ENCODE measurements at regions not wholly inside any gene's neighbourhood (a gene's known extent, or its start where the extent isn't known, plus 50 kb on each side); places are given as distances from the start of the nearest gene placed in this dataset.
"Not testable (repeated sequence)": the region's sequence is repeated elsewhere in the genome, so short reads cannot be mapped to it uniquely, and the experiment has no call there.

- no peak overlapping the region for H3K4me3 ChIP-seq
- no peaks in the 10 kb centered on the region for H3K9me3 ChIP-seq
- H3K27me3 ChIP-seq: no peaks in the 10 kb centered on the region
- H3K4me1 ChIP-seq: no peaks in the 10 kb centered on the region
- H3K27ac ChIP-seq: no peak overlapping the region
- no peaks in the 10 kb centered on the region for H3K36me3 ChIP-seq
- no peak for ATAC-seq
- no peak for DNase-seq
- no peak for TF ChIP-seq CTCF (IDR thresholded peaks at IDR 0.05)
- intact Hi-C loops (cut with DNase I): no loop called here
Observed at GRCh38 chr4:56147371-56147770, 198.6 kb downstream of the CEP135 start.

GRCh38 chr4:56146956-56147355 lies 198.2 kb downstream of the CEP135 start:
- intact Hi-C loops (cut with DNase I): no loop called here
- Histone ChIP-seq H3K4me3 (no peak overlapping the region), H3K27ac (no peak overlapping the region), H3K9me3 (no peaks in the 10 kb centered on the region), H3K36me3 (no peaks in the 10 kb centered on the region), H3K27me3 (no peaks in the 10 kb centered on the region), H3K4me1 (no peaks in the 10 kb centered on the region)
- no peak for TF ChIP-seq CTCF (IDR thresholded peaks at IDR 0.05)
- no peak for ATAC-seq
- no peak for DNase-seq

- no peak for DNase-seq
- Histone ChIP-seq H3K4me3 (no peak overlapping the region), H3K36me3 (no peaks in the 10 kb centered on the region), H3K4me1 (no peaks in the 10 kb centered on the region), H3K27me3 (no peaks in the 10 kb centered on the region), H3K9me3 (no peaks in the 10 kb centered on the region), H3K27ac (no peak overlapping the region)
- intact Hi-C loops (cut with DNase I): no loop called here
- ATAC-seq: no peak
- TF ChIP-seq CTCF (IDR thresholded peaks at IDR 0.05): no peak
Observed at GRCh38 chr4:56142088-56142487, 193.3 kb downstream of the CEP135 start.

- ATAC-seq: no peak
- intact Hi-C loops (cut with DNase I): no loop called here
Observed at GRCh38 chr4:56139241-56139827, 190.6 kb downstream of the CEP135 start.

GRCh38 chr4:56134834-56135233 lies 186.1 kb downstream of the CEP135 start:
- H3K4me3 ChIP-seq; intact Hi-C loops (cut with DNase I); H3K4me1 ChIP-seq; H3K27me3 ChIP-seq; DNase-seq; H3K36me3 ChIP-seq; H3K27ac ChIP-seq; ATAC-seq; H3K9me3 ChIP-seq: not testable (repeated sequence)

More at GRCh38 chr4:56139241-56139827, 190.6 kb downstream of the CEP135 start:
- TF ChIP-seq CTCF (IDR thresholded peaks at IDR 0.05): no peak
- Histone ChIP-seq H3K36me3 (no peaks in the 10 kb centered on the region), H3K27me3 (no peaks in the 10 kb centered on the region), H3K4me1 (no peaks in the 10 kb centered on the region), H3K9me3 (no peaks in the 10 kb centered on the region), H3K27ac (no peak overlapping the region), H3K4me3 (no peak overlapping the region)
- DNase-seq: no peak

GRCh38 chr4:56134266-56134665 lies 185.5 kb downstream of the CEP135 start:
- Histone ChIP-seq H3K36me3 (no peaks in the 10 kb centered on the region), H3K4me1 (no peaks in the 10 kb centered on the region), H3K27ac (no peak overlapping the region), H3K4me3 (no peak overlapping the region), H3K9me3 (no peaks in the 10 kb centered on the region), H3K27me3 (no peaks in the 10 kb centered on the region)
- intact Hi-C loops (cut with DNase I): no loop called here
- ATAC-seq (peak; percentile 73), DNase-seq (no peak)
- TF ChIP-seq CTCF (IDR thresholded peaks at IDR 0.05): no peak

Data from upper lobe of right lung (tissue), 1 donor.